GM20000 (cell line): ENCODE measurements at regions not wholly inside any gene's neighbourhood (a gene's known extent, or its start where the extent isn't known, plus 50 kb on each side); places are given as distances from the start of the nearest gene placed in this dataset.

Source experiments
- DNase-seq: peaks from one replicate; pipeline ENCODE4 v3.0.0; 2012; ENCODE audit warnings: low spot score
- CTCF ChIP-seq: IDR thresholded peaks from 2 replicates; pipeline ENCODE4 v1.5.1; 2012; ENCODE audit warnings: mild to moderate bottlenecking, control low read depth; ENCODE audit errors: extremely low read depth, missing control alignments

- TF ChIP-seq CTCF, result no peak
- no peak for DNase-seq
Measured at GRCh38 chr6:43997345-43997677, 129.9 kb downstream of the MRPL14 start.

- no peak for DNase-seq
Measured at GRCh38 chr6:43996618-43997344, 130.5 kb downstream of the MRPL14 start.

GRCh38 chr6:43995137-43995536 lies 132.1 kb downstream of the MRPL14 start:
- DNase-seq, result no peak
- no peak for TF ChIP-seq CTCF

More at GRCh38 chr6:43996618-43997344, 130.5 kb downstream of the MRPL14 start:
- no peak for TF ChIP-seq CTCF

- no peak for DNase-seq
- TF ChIP-seq CTCF, result no peak
Measured at GRCh38 chr6:43993881-43994523, 133.2 kb downstream of the MRPL14 start.

GRCh38 chr6:43992783-43993644 lies 134.2 kb downstream of the MRPL14 start:
- no peak for DNase-seq
- TF ChIP-seq CTCF, result no peak

- no peak for DNase-seq
- no peak for TF ChIP-seq CTCF
Measured at GRCh38 chr6:43992126-43992663, 135.1 kb downstream of the MRPL14 start.
